Activated naive CD8-positive, alpha-beta T cell treated with anti-CD3 and anti-CD28 coated beads, Interleukin-2, amount 50 U/mL, for 16 hours (primary cell): ENCODE measurements at regions not wholly inside any gene's neighbourhood (a gene's known extent, or its start where the extent isn't known, plus 50 kb on each side); places are given as distances from the start of the nearest gene placed in this dataset.
"Not testable (repeated sequence)": the region's sequence is repeated elsewhere in the genome, so short reads cannot be mapped to it uniquely, and the experiment has no call there.

Experiments used
- DNase-seq: peaks from one replicate; pipeline ENCODE4 v3.0.0-alpha.2; 2020; ENCODE audit warnings: low read depth, low spot score

GRCh38 chr9:110115341-110115820, 92.6 kb downstream of the C9orf152 start:
- DNase-seq: no peak

DNA sequence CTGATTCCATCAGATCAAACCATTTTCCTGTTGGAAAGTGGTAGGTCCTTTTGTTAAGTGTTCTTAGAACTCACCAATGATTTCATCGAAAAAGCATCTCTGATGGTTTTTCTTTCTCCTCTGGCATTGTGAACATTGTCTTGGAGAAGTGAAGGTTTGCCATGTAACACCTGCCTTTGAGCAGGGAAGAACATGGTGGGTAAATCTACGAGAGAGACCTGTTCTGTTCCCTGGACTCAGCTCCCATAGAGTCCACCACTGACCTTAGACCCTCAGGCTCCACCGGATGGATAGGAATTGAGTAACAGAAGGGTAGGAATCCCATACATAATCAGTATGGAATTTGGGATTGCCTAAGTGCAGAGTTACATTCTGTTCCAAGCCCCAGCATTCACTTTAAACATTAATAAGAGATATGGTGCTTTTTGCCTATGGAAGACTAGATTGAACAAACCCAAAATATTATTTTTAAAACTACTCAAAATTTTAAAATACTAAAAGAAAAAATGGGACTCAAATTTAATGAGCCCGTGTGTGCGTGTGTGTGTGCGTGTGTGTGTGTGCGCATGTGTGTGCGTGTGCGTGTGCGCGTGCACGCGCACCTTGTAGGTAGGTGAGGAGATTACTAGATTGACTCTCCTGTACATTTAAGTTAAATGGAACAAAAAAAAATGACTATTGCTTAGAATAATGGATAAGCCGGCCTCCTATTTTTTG, 92.0 kb downstream of the C9orf152 start:
- no peak for DNase-seq

DNA sequence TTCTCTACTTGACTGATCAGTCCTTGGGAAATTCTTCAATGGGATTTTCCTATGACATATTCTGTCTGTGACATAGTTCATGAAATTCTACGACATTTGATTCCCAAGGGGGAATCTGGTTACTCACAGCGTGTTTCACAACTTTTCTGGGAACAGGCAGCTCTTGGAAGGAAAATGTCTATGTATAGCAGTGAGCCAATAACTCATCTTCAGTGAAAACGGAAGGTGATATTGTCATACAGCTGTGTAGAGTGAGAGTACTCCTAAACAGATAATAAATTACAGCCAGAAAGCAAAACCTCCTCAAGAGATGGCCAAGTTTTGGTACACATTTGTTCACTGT, 91.4 kb downstream of the C9orf152 start:
- no peak for DNase-seq

- no peak for DNase-seq
Observed at GRCh38 chr9:110121170-110121569, 86.8 kb downstream of the C9orf152 start.

GRCh38 chr9:110123341-110124095, 84.4 kb downstream of the C9orf152 start:
- DNase-seq: no peak

DNA sequence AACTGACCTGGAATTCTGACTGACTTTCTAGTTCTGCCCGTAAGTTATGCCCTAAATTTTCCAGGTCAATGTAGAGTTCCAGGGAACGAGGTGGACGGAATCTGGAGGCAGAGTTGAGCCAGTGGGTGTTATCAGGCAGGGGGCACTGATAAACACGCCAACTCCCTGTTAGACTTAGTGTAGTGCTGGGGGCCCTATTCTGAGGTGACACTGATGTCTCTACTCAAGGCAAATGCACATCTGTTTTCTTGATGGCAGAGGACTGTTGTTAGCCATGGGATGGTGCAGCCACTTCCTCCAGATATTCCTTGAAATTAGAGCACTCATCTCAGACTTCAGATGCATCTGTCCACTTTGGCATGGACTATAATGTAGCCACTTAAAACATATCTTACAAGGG, 83.5 kb downstream of the C9orf152 start:
- no peak for DNase-seq

DNA sequence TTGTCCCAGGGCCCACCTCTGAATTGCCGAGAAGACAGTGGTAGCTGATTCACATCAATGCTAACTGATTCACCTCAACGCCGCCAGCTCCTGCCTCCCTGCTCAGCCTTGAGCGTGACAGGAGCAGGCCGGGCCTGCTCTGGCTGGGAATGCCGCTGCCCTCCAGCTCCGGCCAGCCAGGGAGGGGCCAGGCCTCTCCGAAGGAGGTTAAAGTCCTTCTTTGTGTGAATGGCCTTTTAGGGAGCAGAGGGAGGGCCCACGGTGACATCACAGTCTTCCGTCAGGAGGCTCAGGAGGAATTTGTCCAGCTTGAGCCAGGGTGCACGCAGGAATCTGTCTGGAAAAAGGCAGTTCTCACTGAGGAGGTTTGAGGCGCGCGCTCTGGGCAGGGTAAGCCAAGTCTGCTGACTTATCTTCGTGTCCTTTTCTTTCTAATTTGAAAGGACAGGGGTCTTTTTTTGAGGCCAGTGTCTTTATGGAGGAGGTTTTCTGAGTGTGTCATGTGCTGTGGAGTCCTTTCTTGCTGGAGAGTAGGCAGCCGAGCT, 82.7 kb downstream of the C9orf152 start:
- no peak for DNase-seq

- no peak for DNase-seq
Observed at GRCh38 chr9:110125763-110126351, 82.1 kb downstream of the C9orf152 start.

- no peak for DNase-seq
Observed at GRCh38 chr9:110126499-110126941, 81.4 kb downstream of the C9orf152 start.

DNA sequence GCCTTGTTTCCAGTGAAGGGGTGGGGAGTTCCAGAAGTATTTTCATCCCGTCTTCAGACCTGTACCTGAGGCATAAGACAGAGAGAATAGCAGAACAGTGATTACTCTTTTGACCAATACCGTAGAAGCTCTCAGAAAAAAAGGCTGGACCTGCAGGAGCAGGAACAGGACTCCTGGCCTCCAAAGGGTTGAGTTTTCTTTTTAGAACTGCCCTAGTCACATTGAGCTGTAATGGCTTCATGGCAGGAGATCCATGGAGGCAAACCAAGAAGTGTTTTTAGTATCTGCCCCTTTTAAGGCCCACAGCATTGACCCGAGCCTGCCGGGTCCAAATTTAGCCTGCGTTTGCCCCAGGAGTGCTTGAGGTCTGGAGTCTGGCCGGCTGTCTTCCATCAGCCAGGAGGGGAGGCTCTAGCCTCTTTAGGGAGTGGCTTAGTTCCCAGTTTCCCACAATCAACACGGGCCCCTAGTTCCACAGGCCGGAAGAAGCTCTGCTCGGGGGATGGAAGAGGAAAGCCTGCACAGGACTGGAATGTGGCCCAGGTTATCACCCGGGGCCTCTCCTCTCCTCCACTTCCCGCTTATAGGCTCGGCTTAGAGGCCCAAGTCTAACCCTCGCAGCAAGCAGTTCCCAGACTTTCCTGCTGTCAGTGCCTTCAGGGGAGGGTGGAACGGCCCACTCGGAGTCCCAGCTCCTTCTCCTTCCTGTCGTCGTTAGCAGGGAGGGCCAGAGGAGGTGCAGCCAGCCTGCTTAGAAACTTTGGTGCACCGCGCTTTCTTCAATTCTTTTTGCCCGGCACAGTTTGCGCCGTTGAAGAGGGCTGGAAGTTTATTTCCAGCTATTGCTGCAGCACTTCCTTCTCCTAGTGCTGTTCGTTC, 80.7 kb downstream of the C9orf152 start:
- no peak for DNase-seq

GRCh38 chr9:110128664-110129329, 79.2 kb downstream of the C9orf152 start:
- no peak for DNase-seq

GRCh38 chr9:110129425-110129824, 78.5 kb downstream of the C9orf152 start:
- DNase-seq: no peak

GRCh38 chr9:110130211-110130610, 77.7 kb downstream of the C9orf152 start:
- no peak for DNase-seq

DNA sequence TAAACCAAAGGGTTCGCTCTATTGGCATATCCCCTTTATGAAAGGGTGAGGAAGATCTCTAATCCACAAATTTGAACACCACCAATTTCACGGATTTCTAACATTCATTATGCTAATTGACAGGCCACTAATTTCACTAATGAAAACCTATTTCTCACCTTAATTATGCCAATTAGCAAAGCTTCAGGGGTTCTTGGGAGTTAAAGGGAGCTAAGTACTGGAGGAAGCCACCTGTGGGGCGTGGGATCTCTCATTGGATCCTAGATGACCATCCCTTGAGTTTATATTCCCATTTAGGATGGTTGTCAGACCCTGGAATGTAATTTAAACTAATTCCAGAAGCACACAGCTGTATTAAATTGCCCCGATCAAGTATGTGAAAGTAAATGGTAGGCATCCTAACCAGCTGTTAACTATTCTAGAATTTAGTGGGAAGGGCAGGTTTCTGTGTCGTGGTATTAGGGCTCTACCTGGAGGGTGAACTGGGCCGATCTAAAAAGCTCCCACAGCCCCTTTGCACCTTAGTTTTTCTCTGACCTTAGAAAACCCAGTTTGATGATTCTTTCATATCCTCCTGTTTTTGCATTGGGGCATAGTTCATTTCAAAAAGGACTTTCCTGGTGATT, 77.1 kb downstream of the C9orf152 start:
- no peak for DNase-seq

GRCh38 chr9:110131499-110131898, 76.5 kb downstream of the C9orf152 start:
- no peak for DNase-seq

- DNase-seq: not testable (repeated sequence)
Observed at GRCh38 chr9:110132531-110132930, 75.4 kb downstream of the C9orf152 start.

GRCh38 chr9:110133059-110133458, 74.9 kb downstream of the C9orf152 start:
- no peak for DNase-seq

GRCh38 chr9:110133608-110134210, 74.2 kb downstream of the C9orf152 start:
- no peak for DNase-seq

DNA sequence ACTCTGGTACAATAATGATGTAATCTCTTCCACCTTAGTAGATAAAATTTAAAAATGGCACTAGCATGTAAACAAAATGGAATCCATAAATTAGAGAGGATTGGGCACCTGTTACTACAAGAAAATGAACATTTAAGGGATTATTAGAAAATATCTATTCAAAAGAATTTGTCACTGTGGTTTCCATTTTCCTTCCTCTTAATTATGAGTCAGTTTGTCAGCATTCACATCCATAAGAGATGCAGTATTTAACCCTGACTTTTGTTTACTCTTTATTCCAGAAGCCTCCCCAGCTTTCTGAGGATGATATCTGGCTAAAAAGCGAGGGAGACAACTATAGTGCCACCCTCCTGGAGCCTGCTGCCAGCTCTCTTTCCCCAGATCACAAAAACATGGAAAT, 72.1 kb downstream of the C9orf152 start:
- DNase-seq: no peak

GRCh38 chr9:110136802-110137201, 71.2 kb downstream of the C9orf152 start:
- no peak for DNase-seq
